ENCODE measurements at regions not wholly inside any gene's neighbourhood (a gene's known extent, or its start where the extent isn't known, plus 50 kb on each side); places are given as distances from the start of the nearest gene placed in this dataset.
A peak's percentile ranks its signal among the peaks of the same experiment; 100 is the strongest.

DNA sequence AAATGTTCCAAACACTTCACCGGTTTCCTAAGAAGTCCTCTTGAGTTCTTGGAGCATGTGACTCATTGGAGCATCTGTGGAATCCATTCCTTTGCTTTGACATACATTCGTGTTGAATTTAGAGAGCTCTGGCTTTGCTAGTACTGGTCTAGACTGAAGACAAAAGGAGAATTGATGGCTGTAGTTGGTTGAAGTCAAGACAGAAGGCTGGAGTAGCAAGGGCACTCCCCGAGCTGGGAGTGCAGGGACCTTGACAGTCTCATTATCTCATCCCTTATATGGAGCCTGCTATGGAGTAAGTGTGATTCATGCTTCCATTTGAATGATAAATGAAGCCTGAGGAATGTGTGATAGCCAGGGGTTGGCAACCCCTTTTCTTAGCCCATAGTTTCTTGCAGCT, 1249.1 kb downstream of the TYW1 start:
- peak overlapping the region; percentile 53 for H3K18ac ChIP-seq (ENCODE audit: low read length)
- H3K27ac ChIP-seq (ENCODE audit: low read depth, low read length), result peak overlapping the region; percentile 42
- DNase-seq, result peak; percentile 87
- no peak overlapping the region for H3K4me3 ChIP-seq (ENCODE audit: low read length)
- no peak overlapping the region for H3K4me2 ChIP-seq (ENCODE audit: low read length)
- H4K5ac ChIP-seq (ENCODE audit: low read length), result no peak overlapping the region
- no peaks in the 10 kb centered on the region for H3K79me2 ChIP-seq (ENCODE audit: control insufficient read depth, insufficient read depth, low read length)
- H2AK5ac ChIP-seq (ENCODE audit: low read length), result no peak overlapping the region
- no peak overlapping the region for H2BK15ac ChIP-seq (replicated peaks; ENCODE audit: low read depth)
- no peak overlapping the region for H2BK5ac ChIP-seq (ENCODE audit: low read length)
- H3K4me1 ChIP-seq (ENCODE audit: control insufficient read depth, low read depth, low read length), result peaks cover 2% of the 10 kb centered on the region
- no peaks in the 10 kb centered on the region for H3K27me3 ChIP-seq (ENCODE audit: insufficient read depth, low read length, poor library complexity)
- no CpG with 5 or more reads among the region's 3 CpGs for WGBS (ENCODE audit: extremely low coverage, insufficient coverage, low lambda C conversion rate)
- H4K8ac ChIP-seq (ENCODE audit: low read depth, low read length), result no peak overlapping the region
- H2BK120ac ChIP-seq (ENCODE audit: low read depth, low read length), result no peak overlapping the region
- no peak overlapping the region for H3K56ac ChIP-seq (ENCODE audit: low read length)
- H3K9ac ChIP-seq (ENCODE audit: low read length), result no peak overlapping the region
- H3K23ac ChIP-seq (ENCODE audit: low read length), result no peak overlapping the region
- no peaks in the 10 kb centered on the region for H3K36me3 ChIP-seq (ENCODE audit: control insufficient read depth, insufficient read depth, low read length)
- H3K79me1 ChIP-seq (ENCODE audit: low read length), result no peaks in the 10 kb centered on the region
- no peak overlapping the region for H3K4ac ChIP-seq (ENCODE audit: low read depth, low read length)

DNA sequence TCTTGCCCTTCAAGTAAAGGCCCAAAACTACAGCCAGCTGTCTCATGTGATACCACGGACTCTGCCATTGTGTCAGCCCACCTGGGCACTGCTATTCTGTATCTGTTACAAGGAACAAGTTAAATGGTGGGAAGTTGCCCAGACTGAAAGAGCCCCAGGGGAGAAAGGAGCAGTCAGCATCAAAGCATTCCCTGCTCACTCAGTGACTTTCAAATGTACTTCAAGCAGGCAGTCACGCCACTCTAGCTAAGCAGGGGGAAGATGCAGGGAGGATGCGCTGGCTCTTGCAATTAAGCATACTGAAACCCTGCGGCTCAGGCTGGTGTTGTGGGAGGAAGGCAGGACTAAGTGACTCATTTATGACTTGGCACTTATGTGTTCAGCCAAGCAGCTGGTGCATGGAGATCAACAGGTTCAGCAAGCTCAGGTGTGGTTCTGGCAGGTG, 1249.6 kb downstream of the TYW1 start:
- no CpG with 5 or more reads among the region's 4 CpGs for WGBS (ENCODE audit: extremely low coverage, insufficient coverage, low lambda C conversion rate)
- H3K18ac ChIP-seq (ENCODE audit: low read length), result no peak overlapping the region
- H3K27ac ChIP-seq (ENCODE audit: low read depth, low read length), result peak overlapping the region; percentile 45
- no peak overlapping the region for H3K9ac ChIP-seq (ENCODE audit: low read length)
- no peak overlapping the region for H3K23ac ChIP-seq (ENCODE audit: low read length)
- no peak overlapping the region for H3K4me3 ChIP-seq (ENCODE audit: low read length)
- H3K4me2 ChIP-seq (ENCODE audit: low read length), result no peak overlapping the region
- no peaks in the 10 kb centered on the region for H3K36me3 ChIP-seq (ENCODE audit: control insufficient read depth, insufficient read depth, low read length)
- H3K56ac ChIP-seq (ENCODE audit: low read length), result no peak overlapping the region
- H3K79me1 ChIP-seq (ENCODE audit: low read length), result no peaks in the 10 kb centered on the region
- H3K4ac ChIP-seq (ENCODE audit: low read depth, low read length), result no peak overlapping the region
- H3K27me3 ChIP-seq (ENCODE audit: insufficient read depth, low read length, poor library complexity), result no peaks in the 10 kb centered on the region
- H2BK5ac ChIP-seq (ENCODE audit: low read length), result no peak overlapping the region
- H2AK5ac ChIP-seq (ENCODE audit: low read length), result no peak overlapping the region
- peak; percentile 98 for DNase-seq
- H3K4me1 ChIP-seq (ENCODE audit: control insufficient read depth, low read depth, low read length), result peaks cover 2% of the 10 kb centered on the region
- H4K5ac ChIP-seq (ENCODE audit: low read length), result no peak overlapping the region
- no peak overlapping the region for H2BK120ac ChIP-seq (ENCODE audit: low read depth, low read length)
- no peak overlapping the region for H4K8ac ChIP-seq (ENCODE audit: low read depth, low read length)
- no peaks in the 10 kb centered on the region for H3K79me2 ChIP-seq (ENCODE audit: control insufficient read depth, insufficient read depth, low read length)
- no peak overlapping the region for H2BK15ac ChIP-seq (replicated peaks; ENCODE audit: low read depth)

DNA sequence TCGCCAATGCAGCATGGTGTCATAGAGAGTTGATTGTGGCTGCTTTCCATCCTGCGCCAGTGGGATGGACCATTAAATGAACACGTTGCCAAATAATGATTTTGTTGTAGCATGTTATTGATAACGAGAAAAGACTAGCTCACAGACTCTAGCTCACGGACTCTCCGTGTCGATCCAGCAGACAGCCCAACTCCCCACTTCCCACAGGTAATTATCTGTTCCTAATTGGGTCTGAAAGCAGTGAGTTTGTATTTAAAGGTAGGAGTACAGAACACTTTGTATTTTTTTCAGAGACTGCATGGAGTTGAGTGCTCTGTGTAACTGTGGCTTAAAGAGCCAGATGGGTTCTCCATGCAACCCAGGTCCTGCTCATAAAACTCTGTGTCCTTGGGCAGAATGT, 1250.5 kb downstream of the TYW1 start:
- Histone ChIP-seq H3K56ac (ENCODE audit: low read length) (no peak overlapping the region), H2BK5ac (ENCODE audit: low read length) (peak overlapping the region; percentile 6), H3K36me3 (ENCODE audit: control insufficient read depth, insufficient read depth, low read length) (no peaks in the 10 kb centered on the region), H2AK5ac (ENCODE audit: low read length) (no peak overlapping the region), H4K8ac (ENCODE audit: low read depth, low read length) (no peak overlapping the region), H3K79me1 (ENCODE audit: low read length) (no peaks in the 10 kb centered on the region), H4K5ac (ENCODE audit: low read length) (no peak overlapping the region), H2BK15ac (replicated peaks; ENCODE audit: low read depth) (no peak overlapping the region), H3K4me2 (ENCODE audit: low read length) (no peak overlapping the region), H3K27ac (ENCODE audit: low read depth, low read length) (no peak overlapping the region), H3K4ac (ENCODE audit: low read depth, low read length) (no peak overlapping the region), H3K4me1 (ENCODE audit: control insufficient read depth, low read depth, low read length) (peaks cover 2% of the 10 kb centered on the region), H3K79me2 (ENCODE audit: control insufficient read depth, insufficient read depth, low read length) (no peaks in the 10 kb centered on the region), H3K27me3 (ENCODE audit: insufficient read depth, low read length, poor library complexity) (no peaks in the 10 kb centered on the region), H2BK120ac (ENCODE audit: low read depth, low read length) (peak overlapping the region; percentile 18), H3K23ac (ENCODE audit: low read length) (no peak overlapping the region), H3K4me3 (ENCODE audit: low read length) (no peak overlapping the region), H3K18ac (ENCODE audit: low read length) (peak overlapping the region; percentile 70), H3K9ac (ENCODE audit: low read length) (no peak overlapping the region)
- DNase-seq, result no peak
- WGBS (ENCODE audit: extremely low coverage, insufficient coverage, low lambda C conversion rate), result no CpG with 5 or more reads among the region's 7 CpGs

DNA sequence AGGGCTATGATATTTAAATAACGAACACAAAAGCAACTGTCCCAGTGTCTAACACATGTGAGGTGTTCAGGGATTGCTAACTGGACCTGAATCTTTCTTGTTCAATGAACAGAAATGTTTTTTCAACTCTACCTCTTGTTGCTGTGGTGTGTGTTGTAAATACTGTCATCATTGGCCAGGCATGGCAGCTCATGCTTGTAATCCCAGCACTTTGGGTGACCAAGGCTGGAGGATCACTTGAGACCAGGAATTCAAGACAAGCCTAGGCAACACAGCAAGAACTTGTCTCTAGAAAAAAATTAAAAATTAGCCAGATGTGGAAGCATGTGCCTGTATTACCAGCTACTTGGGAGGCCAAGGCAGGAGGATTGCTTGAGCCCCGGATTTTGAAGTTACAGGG, 1250.9 kb downstream of the TYW1 start:
- no peak overlapping the region for H3K27ac ChIP-seq (ENCODE audit: low read depth, low read length)
- no peak overlapping the region for H3K9ac ChIP-seq (ENCODE audit: low read length)
- H2BK120ac ChIP-seq (ENCODE audit: low read depth, low read length), result peak overlapping the region; percentile 18
- DNase-seq, result no peak
- H3K79me1 ChIP-seq (ENCODE audit: low read length), result no peaks in the 10 kb centered on the region
- no peak overlapping the region for H4K5ac ChIP-seq (ENCODE audit: low read length)
- H2AK5ac ChIP-seq (ENCODE audit: low read length), result no peak overlapping the region
- no peak overlapping the region for H3K4me2 ChIP-seq (ENCODE audit: low read length)
- no peaks in the 10 kb centered on the region for H3K27me3 ChIP-seq (ENCODE audit: insufficient read depth, low read length, poor library complexity)
- H3K36me3 ChIP-seq (ENCODE audit: control insufficient read depth, insufficient read depth, low read length), result no peaks in the 10 kb centered on the region
- WGBS (ENCODE audit: extremely low coverage, insufficient coverage, low lambda C conversion rate), result no CpG with 5 or more reads among the region's 2 CpGs
- H3K4me1 ChIP-seq (ENCODE audit: control insufficient read depth, low read depth, low read length), result peaks cover 2% of the 10 kb centered on the region
- H4K8ac ChIP-seq (ENCODE audit: low read depth, low read length), result no peak overlapping the region
- H3K56ac ChIP-seq (ENCODE audit: low read length), result no peak overlapping the region
- no peak overlapping the region for H3K4ac ChIP-seq (ENCODE audit: low read depth, low read length)
- H3K18ac ChIP-seq (ENCODE audit: low read length), result peak overlapping the region; percentile 70
- H3K23ac ChIP-seq (ENCODE audit: low read length), result peak overlapping the region; percentile 54
- H3K4me3 ChIP-seq (ENCODE audit: low read length), result no peak overlapping the region
- no peak overlapping the region for H2BK5ac ChIP-seq (ENCODE audit: low read length)
- no peak overlapping the region for H2BK15ac ChIP-seq (replicated peaks; ENCODE audit: low read depth)
- no peaks in the 10 kb centered on the region for H3K79me2 ChIP-seq (ENCODE audit: control insufficient read depth, insufficient read depth, low read length)

DNA sequence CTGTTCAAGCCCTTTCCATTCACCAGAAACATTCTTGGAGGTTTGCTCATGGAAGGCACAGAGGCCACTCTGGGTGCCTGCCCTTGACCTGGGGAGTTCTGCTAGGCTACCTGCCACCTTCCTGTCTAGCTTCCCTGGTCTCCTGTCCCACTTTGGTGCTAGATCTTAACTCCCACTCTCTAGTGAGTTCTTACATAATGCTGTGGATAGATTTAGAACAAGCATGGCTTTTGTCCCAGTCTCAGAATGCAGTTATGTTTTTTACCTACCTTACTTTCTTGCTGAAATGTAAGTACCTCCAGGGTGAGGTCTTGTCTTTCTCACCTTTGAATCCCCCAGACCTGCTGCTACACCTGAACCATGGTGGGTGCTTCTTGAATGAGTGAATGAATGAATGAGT, 1252.3 kb downstream of the TYW1 start:
- Histone ChIP-seq H3K4ac (ENCODE audit: low read depth, low read length) (no peak overlapping the region), H3K27ac (ENCODE audit: low read depth, low read length) (no peak overlapping the region), H3K56ac (ENCODE audit: low read length) (no peak overlapping the region), H3K4me3 (ENCODE audit: low read length) (no peak overlapping the region), H3K4me1 (ENCODE audit: control insufficient read depth, low read depth, low read length) (peaks cover 2% of the 10 kb centered on the region), H4K5ac (ENCODE audit: low read length) (no peak overlapping the region), H3K23ac (ENCODE audit: low read length) (no peak overlapping the region), H3K79me1 (ENCODE audit: low read length) (no peaks in the 10 kb centered on the region), H3K36me3 (ENCODE audit: control insufficient read depth, insufficient read depth, low read length) (no peaks in the 10 kb centered on the region), H3K79me2 (ENCODE audit: control insufficient read depth, insufficient read depth, low read length) (no peaks in the 10 kb centered on the region), H3K9ac (ENCODE audit: low read length) (no peak overlapping the region), H2BK120ac (ENCODE audit: low read depth, low read length) (no peak overlapping the region), H4K8ac (ENCODE audit: low read depth, low read length) (no peak overlapping the region), H2BK15ac (replicated peaks; ENCODE audit: low read depth) (no peak overlapping the region), H3K18ac (ENCODE audit: low read length) (no peak overlapping the region), H3K4me2 (ENCODE audit: low read length) (no peak overlapping the region), H2AK5ac (ENCODE audit: low read length) (no peak overlapping the region), H2BK5ac (ENCODE audit: low read length) (no peak overlapping the region), H3K27me3 (ENCODE audit: insufficient read depth, low read length, poor library complexity) (no peaks in the 10 kb centered on the region)
- no peak for DNase-seq

DNA sequence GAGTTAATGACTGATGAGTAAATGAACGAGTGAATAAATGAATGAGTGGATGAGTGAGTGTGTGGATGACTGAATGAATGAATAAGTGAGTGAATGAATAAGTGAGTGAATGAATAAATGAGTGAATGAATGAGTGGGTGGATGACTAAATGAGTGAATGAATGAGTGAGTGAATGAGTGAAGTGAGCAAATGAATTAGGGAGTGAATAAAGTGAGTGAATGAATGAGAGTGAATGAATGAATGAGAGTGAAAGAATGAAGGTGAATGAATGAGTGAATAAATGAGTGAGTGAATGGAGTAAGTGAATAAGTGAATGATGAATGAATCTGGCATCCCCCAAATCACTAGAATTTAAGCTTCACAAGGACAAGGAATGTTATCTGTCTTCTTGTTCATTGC, 1253.0 kb downstream of the TYW1 start:
- Histone ChIP-seq H2BK5ac (ENCODE audit: low read length) (no peak overlapping the region), H2BK15ac (replicated peaks; ENCODE audit: low read depth) (no peak overlapping the region), H3K4ac (ENCODE audit: low read depth, low read length) (no peak overlapping the region), H4K5ac (ENCODE audit: low read length) (no peak overlapping the region), H3K27ac (ENCODE audit: low read depth, low read length) (no peak overlapping the region), H3K18ac (ENCODE audit: low read length) (no peak overlapping the region), H2AK5ac (ENCODE audit: low read length) (no peak overlapping the region), H3K27me3 (ENCODE audit: insufficient read depth, low read length, poor library complexity) (no peaks in the 10 kb centered on the region), H3K79me2 (ENCODE audit: control insufficient read depth, insufficient read depth, low read length) (no peaks in the 10 kb centered on the region), H3K4me1 (ENCODE audit: control insufficient read depth, low read depth, low read length) (peaks cover 2% of the 10 kb centered on the region), H3K56ac (ENCODE audit: low read length) (no peak overlapping the region), H3K9ac (ENCODE audit: low read length) (no peak overlapping the region), H3K4me2 (ENCODE audit: low read length) (no peak overlapping the region), H4K8ac (ENCODE audit: low read depth, low read length) (no peak overlapping the region), H3K4me3 (ENCODE audit: low read length) (no peak overlapping the region), H3K23ac (ENCODE audit: low read length) (no peak overlapping the region), H2BK120ac (ENCODE audit: low read depth, low read length) (no peak overlapping the region), H3K79me1 (ENCODE audit: low read length) (no peaks in the 10 kb centered on the region), H3K36me3 (ENCODE audit: control insufficient read depth, insufficient read depth, low read length) (no peaks in the 10 kb centered on the region)
- WGBS (ENCODE audit: extremely low coverage, insufficient coverage, low lambda C conversion rate), result no CpG with 5 or more reads among the region's 1 CpG
- no peak for DNase-seq
